H1 (cell line): ENCODE measurements at regions not wholly inside any gene's neighbourhood (a gene's known extent, or its start where the extent isn't known, plus 50 kb on each side); places are given as distances from the start of the nearest gene placed in this dataset.

Experiments
- CTCF ChIA-PET: fragments of 300-600 bp; sonication (Branson Sonifier 250); formaldehyde crosslinking; loops from one replicate; lab custom pipeline; 2021; ENCODE audit not compliant: partially characterized antibody; lab: Charles Lee
- POLR2A ChIA-PET: fragments of 300-600 bp; sonication (Branson Sonifier 250); formaldehyde crosslinking; loops from one replicate; lab custom pipeline; 2021; ENCODE audit warnings: inconsistent platforms; ENCODE audit not compliant: partially characterized antibody; lab: Charles Lee
- DNase-seq, 2 experiments: peaks; one replicate each; pipeline versions ENCODE4 v3.0.0 to v3.0.0-alpha.2; 2010 to 2022; ENCODE audit warnings: low spot score in 2 of 2, low read depth in 1 of 2, mixed read lengths in 1 of 2
- FAIRE-seq: peaks from 2 replicates; lab custom pipeline; 2011; peaks lifted over from hg19 to GRCh38; lab: Jason Lieb, UNC
- H2AFZ ChIP-seq: 2 replicates; pipeline ENCODE4 v1.8.1; 2012; ENCODE audit warnings: low read length, inconsistent platforms
- H2AK5ac ChIP-seq: 2 replicates; pipeline ENCODE4 v1.6.1; 2013; ENCODE audit warnings: low read depth, low read length
- H2BK120ac ChIP-seq: replicated peaks from 2 replicates; pipeline ENCODE3; 2013; ENCODE audit warnings: low read depth, low read length, inconsistent platforms
- H2BK12ac ChIP-seq: 2 replicates; pipeline ENCODE4 v1.6.1; 2013; ENCODE audit warnings: low read depth, low read length
- H2BK15ac ChIP-seq: 2 replicates; pipeline ENCODE4 v1.6.1; 2013; ENCODE audit warnings: low read length
- H2BK20ac ChIP-seq: 2 replicates; pipeline ENCODE4 v1.6.1; 2013; ENCODE audit warnings: low read length
- H2BK5ac ChIP-seq: 2 replicates; pipeline ENCODE4 v1.6.1; 2013; ENCODE audit warnings: low read depth, low read length
- H3K14ac ChIP-seq: 2 replicates; pipeline ENCODE4 v1.6.1; 2013; ENCODE audit warnings: inconsistent platforms; ENCODE audit not compliant: insufficient read length
- H3K18ac ChIP-seq: 2 replicates; pipeline ENCODE4 v1.6.1; 2013; ENCODE audit warnings: low read length; ENCODE audit errors: extremely low read depth
- H3K23ac ChIP-seq: 2 replicates; pipeline ENCODE4 v1.6.1; 2013; ENCODE audit warnings: inconsistent platforms; ENCODE audit not compliant: insufficient read length
- H3K23me2 ChIP-seq: 2 replicates; pipeline ENCODE4 v1.6.1; 2013; ENCODE audit warnings: low read depth, low read length
- H3K27ac ChIP-seq: 2 replicates; pipeline ENCODE4 v1.6.1; 2011; ENCODE audit warnings: low read depth, low read length, inconsistent platforms
- H3K27me3 ChIP-seq, 4 experiments: replicated peaks in 1 of 4; 1 replicate in 1 of 4; 2 replicates in 3 of 4; pipeline versions ENCODE4 v1.6.1 to v1.8.1; 2011 to 2013; ENCODE audit warnings: low read length in 3 of 4, mild to moderate bottlenecking in 3 of 4, inconsistent platforms in 2 of 4, mixed read lengths in 2 of 4, moderate library complexity in 1 of 4; ENCODE audit not compliant: control insufficient read depth in 3 of 4, insufficient read depth in 3 of 4; ENCODE audit errors: extremely low read depth in 1 of 4
- H3K36me3 ChIP-seq, 4 experiments: 2 replicates each; pipeline versions ENCODE4 v1.6.1 to v1.8.1; 2011 to 2013; ENCODE audit warnings: mild to moderate bottlenecking in 4 of 4, low read length in 3 of 4, moderate library complexity in 2 of 4, control low read depth in 1 of 4, inconsistent platforms in 1 of 4; ENCODE audit not compliant: insufficient read depth in 4 of 4, control insufficient read depth in 2 of 4
- H3K4ac ChIP-seq: replicated peaks from 2 replicates; pipeline ENCODE3; 2013; ENCODE audit warnings: low read length, low read depth, mixed read lengths, inconsistent platforms; ENCODE audit not compliant: insufficient read length
- H3K4me1 ChIP-seq, 4 experiments: replicated peaks in 1 of 4; 1 replicate in 1 of 4; 2 replicates in 3 of 4; pipeline versions ENCODE4 v1.6.1 to v1.8.1; 2011 to 2013; ENCODE audit warnings: low read length in 3 of 4, inconsistent platforms in 2 of 4, mixed read lengths in 1 of 4; ENCODE audit not compliant: insufficient read depth in 4 of 4, control insufficient read depth in 3 of 4
- H3K4me2 ChIP-seq, 2 experiments: 2 replicates each; pipeline versions ENCODE4 v1.6.1 to v1.8.1; 2011 to 2013; ENCODE audit warnings: low read depth in 2 of 2, low read length in 2 of 2, control low read depth in 1 of 2, inconsistent platforms in 1 of 2, mild to moderate bottlenecking in 1 of 2; ENCODE audit not compliant: insufficient read depth in 1 of 2
- H3K4me3 ChIP-seq, 4 experiments: fragments of 200-600, 300-600 bp in 1 of 4; sonication (generic), shearing (Covaris generic), sonication (Bioruptor Twin) in 1 of 4; 2 replicates each; pipeline versions ENCODE4 v1.5.1 to v1.8.1; 2011 to 2016; ENCODE audit warnings: low read length in 4 of 4, low read depth in 3 of 4, control low read depth in 2 of 4, inconsistent platforms in 2 of 4, mild to moderate bottlenecking in 2 of 4, mixed read lengths in 1 of 4, moderate library complexity in 1 of 4; ENCODE audit not compliant: insufficient read depth in 2 of 4; ENCODE audit errors: extremely low read depth in 1 of 4
- H3K56ac ChIP-seq: replicated peaks from 2 replicates; pipeline ENCODE3; 2013; ENCODE audit warnings: low read depth, mild to moderate bottlenecking, mixed read lengths, low read length, inconsistent platforms; ENCODE audit not compliant: insufficient read length
- H3K79me1 ChIP-seq: 2 replicates; pipeline ENCODE4 v1.6.1; 2013; ENCODE audit warnings: low read depth, low read length, control low read depth
- H3K79me2 ChIP-seq, 2 experiments: 2 replicates each; pipeline versions ENCODE4 v1.6.1 to v1.8.1; 2012 to 2013; ENCODE audit warnings: low read length in 2 of 2, mild to moderate bottlenecking in 2 of 2, inconsistent platforms in 1 of 2; ENCODE audit not compliant: insufficient read depth in 2 of 2, control insufficient read depth in 1 of 2
- H3K9ac ChIP-seq, 4 experiments: replicated peaks in 1 of 4; 1 replicate in 1 of 4; 2 replicates in 3 of 4; pipeline versions ENCODE4 v1.6.1 to v1.8.1; 2011 to 2013; ENCODE audit warnings: low read depth in 3 of 4, low read length in 3 of 4, control low read depth in 2 of 4, mild to moderate bottlenecking in 2 of 4, moderate library complexity in 2 of 4, inconsistent platforms in 1 of 4; ENCODE audit errors: extremely low read depth in 1 of 4
- H3K9me3 ChIP-seq, 2 experiments: 2 replicates each; pipeline versions ENCODE4 v1.6.1 to v1.8.1; 2012 to 2013; ENCODE audit warnings: mild to moderate bottlenecking in 2 of 2, moderate library complexity in 2 of 2, control low read depth in 1 of 2, inconsistent platforms in 1 of 2, low read depth in 1 of 2, low read length in 1 of 2, mixed read lengths in 1 of 2; ENCODE audit not compliant: insufficient read depth in 2 of 2
- H4K20me1 ChIP-seq, 2 experiments: replicated peaks in 1 of 2; 2 replicates each; pipeline versions ENCODE3 to v1.8.1; 2011 to 2013; ENCODE audit warnings: inconsistent platforms in 2 of 2, low read length in 2 of 2, mild to moderate bottlenecking in 1 of 2; ENCODE audit not compliant: insufficient read depth in 2 of 2, control insufficient read depth in 1 of 2
- H4K5ac ChIP-seq: 2 replicates; pipeline ENCODE4 v1.6.1; 2013; ENCODE audit warnings: low read length, low read depth, mixed read lengths, inconsistent platforms; ENCODE audit not compliant: insufficient read length
- H4K8ac ChIP-seq: 2 replicates; pipeline ENCODE4 v1.8.0; 2013; ENCODE audit warnings: mild to moderate bottlenecking, moderate library complexity, low read length, inconsistent platforms; ENCODE audit not compliant: insufficient read depth; ENCODE audit errors: extremely low read depth
- H4K91ac ChIP-seq: replicated peaks from 2 replicates; pipeline ENCODE3; 2013; ENCODE audit warnings: low read length, mixed read lengths, inconsistent platforms; ENCODE audit not compliant: insufficient read length
- SIRT6 ChIP-seq: IDR thresholded peaks from one replicate; pipeline ENCODE4 v1.7.1; 2012; ENCODE audit warnings: low read length, inconsistent platforms
- WGBS, 2 experiments: shearing (Covaris generic) in 1 of 2; methylation state at CpG; one replicate each; pipeline versions ENCODE4 v1.1.6 to v1.1.7; 2013 to 2015; ENCODE audit warnings: low lambda C conversion rate in 2 of 2, mixed read lengths in 2 of 2, inconsistent platforms in 1 of 2, low coverage in 1 of 2, missing lambda C conversion rate in 1 of 2; ENCODE audit not compliant: insufficient replicate concordance in 2 of 2, insufficient coverage in 1 of 2, insufficient read length in 1 of 2; ENCODE audit errors: extremely low coverage in 1 of 2, missing lambda C conversion rate in 1 of 2; 5-methylcytosine and 5-hydroxymethylcytosine counted together

GRCh38 chrX:15107367-15107988 lies 162.4 kb downstream of the ASB9 start:
- 89% methylated on average over 1 of the region's 1 CpG; no CpG with 5 or more reads in 1 of the 2 experiments for WGBS, 2 experiments
- Histone ChIP-seq H2BK120ac (no peak overlapping the region), H3K79me1 (no peaks in the 10 kb centered on the region), H3K18ac (no peak overlapping the region), H2BK15ac (no peak overlapping the region), H2BK20ac (no peak overlapping the region), H2AK5ac (no peak overlapping the region), H3K4me1 (no peaks in the 10 kb centered on the region), H4K8ac (no peak overlapping the region), H4K20me1 (no peaks in the 10 kb centered on the region), H3K56ac (no peak overlapping the region), H3K27me3 (no peaks in the 10 kb centered on the region), H2BK12ac (no peak overlapping the region), H3K36me3 (no peaks in the 10 kb centered on the region), H4K91ac (no peak overlapping the region), H3K14ac (no peak overlapping the region), H3K4ac (no peak overlapping the region), H2AFZ (no peak overlapping the region), H3K23me2 (no peaks in the 10 kb centered on the region), H3K9ac (no peak overlapping the region), H3K4me2 (no peak overlapping the region), H4K5ac (no peak overlapping the region), H3K23ac (no peak overlapping the region), H3K27ac (no peak overlapping the region), H2BK5ac (no peak overlapping the region), H3K4me3 (no peak overlapping the region), H3K79me2 (no peaks in the 10 kb centered on the region), H3K9me3 (peaks cover 0 to 3% of the 10 kb centered on the region in 2 experiments; a peak in 1 of 4 replicates)
- ChIA-PET POLR2A (no interaction called here), CTCF (interaction anchor here (1.0 to 2.1 kb wide), 3 partner anchors 36 to 135 kb away, joined by 3 to 13 read pairs (median 3); no protein-coding TSS in a partner anchor)
- no peak for DNase-seq
- FAIRE-seq = no peak
- TF ChIP-seq SIRT6 = no peak
